Spleen (tissue), 7 donors: ENCODE measurements at regions not wholly inside any gene's neighbourhood (a gene's known extent, or its start where the extent isn't known, plus 50 kb on each side); places are given as distances from the start of the nearest gene placed in this dataset.
"Not testable (repeated sequence)": the region's sequence is repeated elsewhere in the genome, so short reads cannot be mapped to it uniquely, and the experiment has no call there.

Experiments used
- POLR2A ChIP-seq, 3 donors: fragments of 450-650 bp; IDR thresholded peaks; one replicate each; pipeline ENCODE4 v1.5.1; 2017; ENCODE audit warnings: antibody characterized with exemption in 3 of 3, mild to moderate bottlenecking in 1 of 3
- POLR2AphosphoS5 ChIP-seq, 3 donors: sonication (generic); formaldehyde crosslinking; IDR thresholded peaks; one replicate each; pipeline ENCODE4 v1.5.1; 2017; ENCODE audit warnings: antibody characterized with exemption in 3 of 3
- TF ChIP-seq, protein P1 (sequence below), 11 experiments: fragments of 200-600 bp in 7 of 11; fragments of 450-650 bp in 4 of 11; sonication (generic) in 4 of 11; IDR thresholded peaks in 8 of 11; conservative IDR thresholded peaks in 3 of 11; 1 replicate in 7 of 11; 2 replicates in 4 of 11; pipeline versions ENCODE4 v1.4.0 to v1.8.0; 2016 to 2021; ENCODE audit warnings: antibody characterized with exemption in 11 of 11, inconsistent platforms in 4 of 11, mild to moderate bottlenecking in 1 of 11
- donor health status: DM: no; HTN: no; CAD: no; lungs with moderate emphysema.
- donor health status: DM: no; HTN: no; CAD: no.
- donor health status: DM: no; HTN: no; CAD: no.

DNA sequence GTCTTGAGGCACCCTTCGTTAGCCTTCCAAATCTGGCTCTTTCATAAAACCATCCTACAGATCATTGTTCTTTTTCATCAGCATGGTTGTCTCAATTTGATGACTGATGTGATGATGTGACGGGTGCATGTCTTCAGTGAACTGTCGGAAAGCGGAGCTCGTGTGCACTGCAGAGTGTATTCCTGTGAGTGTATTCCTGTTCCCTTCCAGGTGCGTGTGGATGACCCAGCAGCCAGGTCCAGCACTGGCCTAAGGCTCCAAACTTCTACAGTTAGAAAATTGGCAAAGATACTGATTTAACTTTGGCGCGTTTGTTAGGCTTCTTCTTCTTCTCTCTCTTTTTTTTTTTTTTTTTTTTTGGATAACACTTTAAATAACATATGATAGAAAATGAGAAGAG is 314.8 kb upstream of the SPATA31A3 start:
- TF ChIP-seq, protein P1, sequence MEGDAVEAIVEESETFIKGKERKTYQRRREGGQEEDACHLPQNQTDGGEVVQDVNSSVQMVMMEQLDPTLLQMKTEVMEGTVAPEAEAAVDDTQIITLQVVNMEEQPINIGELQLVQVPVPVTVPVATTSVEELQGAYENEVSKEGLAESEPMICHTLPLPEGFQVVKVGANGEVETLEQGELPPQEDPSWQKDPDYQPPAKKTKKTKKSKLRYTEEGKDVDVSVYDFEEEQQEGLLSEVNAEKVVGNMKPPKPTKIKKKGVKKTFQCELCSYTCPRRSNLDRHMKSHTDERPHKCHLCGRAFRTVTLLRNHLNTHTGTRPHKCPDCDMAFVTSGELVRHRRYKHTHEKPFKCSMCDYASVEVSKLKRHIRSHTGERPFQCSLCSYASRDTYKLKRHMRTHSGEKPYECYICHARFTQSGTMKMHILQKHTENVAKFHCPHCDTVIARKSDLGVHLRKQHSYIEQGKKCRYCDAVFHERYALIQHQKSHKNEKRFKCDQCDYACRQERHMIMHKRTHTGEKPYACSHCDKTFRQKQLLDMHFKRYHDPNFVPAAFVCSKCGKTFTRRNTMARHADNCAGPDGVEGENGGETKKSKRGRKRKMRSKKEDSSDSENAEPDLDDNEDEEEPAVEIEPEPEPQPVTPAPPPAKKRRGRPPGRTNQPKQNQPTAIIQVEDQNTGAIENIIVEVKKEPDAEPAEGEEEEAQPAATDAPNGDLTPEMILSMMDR (IDR thresholded peaks at IDR 0.05 in 8 of 11, conservative IDR thresholded peaks at IDR 0.05 in 3 of 11), result not testable (repeated sequence)
- not testable (repeated sequence) for TF ChIP-seq POLR2A, POLR2AphosphoS5 (IDR thresholded peaks at IDR 0.05)
